Urinary bladder (tissue), 3 donors: ENCODE measurements at regions not wholly inside any gene's neighbourhood (a gene's known extent, or its start where the extent isn't known, plus 50 kb on each side); places are given as distances from the start of the nearest gene placed in this dataset.

Experiments
- DNase-seq: peaks from one replicate; pipeline ENCODE4 v3.0.0-alpha.2; 2015; ENCODE audit errors: extremely low spot score
- H3K27ac ChIP-seq: one replicate; pipeline ENCODE4 v1.5.1; 2013; ENCODE audit warnings: low read depth, mild to moderate bottlenecking, moderate library complexity
- H3K36me3 ChIP-seq: one replicate; pipeline ENCODE4 v1.6.1; 2013; ENCODE audit warnings: mild to moderate bottlenecking, moderate library complexity; ENCODE audit not compliant: insufficient read depth
- H3K4me1 ChIP-seq: one replicate; pipeline ENCODE4 v1.6.1; 2013; ENCODE audit warnings: mild to moderate bottlenecking, moderate library complexity; ENCODE audit not compliant: insufficient read depth
- H3K4me3 ChIP-seq: one replicate; pipeline ENCODE4 v1.5.1; 2013; ENCODE audit warnings: low read depth, low read length
- WGBS: extraction: QIAGEN DNeasy Blood & Tissue Kit; methylation state at CpG from one replicate; pipeline ENCODE4 v1.1.7; 2013; 5-methylcytosine and 5-hydroxymethylcytosine counted together
- donor health status: healthy with polysubstance abuse.
- donor health status: healthy.

GRCh38 chrX:88526385-88526784 is 220.6 kb upstream of the CPXCR1 start:
- H3K36me3 ChIP-seq, result no peaks in the 10 kb centered on the region
- H3K27ac ChIP-seq, result no peak overlapping the region
- H3K4me3 ChIP-seq, result no peak overlapping the region
- WGBS, result 80% methylated on average over 1 of the region's 1 CpG
- no peaks in the 10 kb centered on the region for H3K4me1 ChIP-seq
- no peak for DNase-seq

- DNase-seq, result no peak
- WGBS, result 80% methylated on average over 3 of the region's 3 CpGs
Measured at GRCh38 chrX:88558421-88558820, 188.6 kb upstream of the CPXCR1 start.

DNA sequence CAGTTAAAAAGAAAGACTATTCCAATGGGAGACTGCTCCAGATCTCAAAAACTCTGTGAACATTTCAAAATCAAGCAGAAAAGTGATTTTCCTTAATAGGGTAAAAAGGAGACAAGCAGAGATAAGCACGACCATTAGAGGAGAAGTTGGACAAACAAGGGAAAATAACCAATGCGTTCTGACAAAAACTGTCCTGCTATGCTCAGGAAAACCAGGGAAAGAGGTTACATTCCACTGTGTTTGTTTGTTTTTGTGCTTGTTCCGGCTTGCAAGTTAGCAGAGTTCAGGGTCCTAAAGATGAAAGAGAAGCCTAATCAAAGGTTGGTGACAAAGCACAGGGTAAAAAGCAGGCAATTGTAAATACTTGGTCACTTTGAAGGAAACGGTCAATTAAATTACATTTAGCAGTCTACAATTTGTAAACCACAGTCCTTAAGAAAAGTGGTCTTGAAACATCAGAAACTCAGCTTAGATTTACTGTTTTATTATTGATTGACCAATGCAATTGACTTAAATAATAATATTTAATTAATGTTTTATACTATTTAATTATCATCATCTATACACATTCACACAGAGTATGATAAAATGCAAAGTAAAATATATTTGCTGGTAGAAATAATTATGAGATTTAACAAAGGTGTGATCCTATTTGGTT is 186.2 kb upstream of the CPXCR1 start:
- no peaks in the 10 kb centered on the region for H3K36me3 ChIP-seq
- no peak overlapping the region for H3K27ac ChIP-seq
- WGBS, result 11% methylated on average over 4 of the region's 4 CpGs
- H3K4me1 ChIP-seq, result no peaks in the 10 kb centered on the region
- DNase-seq, result no peak
- no peak overlapping the region for H3K4me3 ChIP-seq

More at GRCh38 chrX:88558421-88558820, 188.6 kb upstream of the CPXCR1 start:
- no peak overlapping the region for H3K27ac ChIP-seq
- H3K36me3 ChIP-seq, result no peaks in the 10 kb centered on the region
- H3K4me1 ChIP-seq, result no peaks in the 10 kb centered on the region
- no peak overlapping the region for H3K4me3 ChIP-seq

GRCh38 chrX:88584283-88584682 is 162.7 kb upstream of the CPXCR1 start:
- no peak for DNase-seq
- Histone ChIP-seq H3K36me3 (no peaks in the 10 kb centered on the region), H3K4me1 (no peaks in the 10 kb centered on the region), H3K4me3 (no peak overlapping the region), H3K27ac (no peak overlapping the region)
- WGBS, result 81% methylated on average over 3 of the region's 3 CpGs

- H3K4me3 ChIP-seq, result no peak overlapping the region
- no peaks in the 10 kb centered on the region for H3K36me3 ChIP-seq
- no peaks in the 10 kb centered on the region for H3K4me1 ChIP-seq
- no peak overlapping the region for H3K27ac ChIP-seq
- DNase-seq, result no peak
Measured at GRCh38 chrX:88586317-88586716, 160.7 kb upstream of the CPXCR1 start.

- Histone ChIP-seq H3K27ac (no peak overlapping the region), H3K4me1 (no peaks in the 10 kb centered on the region), H3K4me3 (no peak overlapping the region), H3K36me3 (no peaks in the 10 kb centered on the region)
- 94% methylated on average over 3 of the region's 3 CpGs for WGBS
- DNase-seq, result no peak
Measured at GRCh38 chrX:88603237-88603636, 143.8 kb upstream of the CPXCR1 start.

DNA sequence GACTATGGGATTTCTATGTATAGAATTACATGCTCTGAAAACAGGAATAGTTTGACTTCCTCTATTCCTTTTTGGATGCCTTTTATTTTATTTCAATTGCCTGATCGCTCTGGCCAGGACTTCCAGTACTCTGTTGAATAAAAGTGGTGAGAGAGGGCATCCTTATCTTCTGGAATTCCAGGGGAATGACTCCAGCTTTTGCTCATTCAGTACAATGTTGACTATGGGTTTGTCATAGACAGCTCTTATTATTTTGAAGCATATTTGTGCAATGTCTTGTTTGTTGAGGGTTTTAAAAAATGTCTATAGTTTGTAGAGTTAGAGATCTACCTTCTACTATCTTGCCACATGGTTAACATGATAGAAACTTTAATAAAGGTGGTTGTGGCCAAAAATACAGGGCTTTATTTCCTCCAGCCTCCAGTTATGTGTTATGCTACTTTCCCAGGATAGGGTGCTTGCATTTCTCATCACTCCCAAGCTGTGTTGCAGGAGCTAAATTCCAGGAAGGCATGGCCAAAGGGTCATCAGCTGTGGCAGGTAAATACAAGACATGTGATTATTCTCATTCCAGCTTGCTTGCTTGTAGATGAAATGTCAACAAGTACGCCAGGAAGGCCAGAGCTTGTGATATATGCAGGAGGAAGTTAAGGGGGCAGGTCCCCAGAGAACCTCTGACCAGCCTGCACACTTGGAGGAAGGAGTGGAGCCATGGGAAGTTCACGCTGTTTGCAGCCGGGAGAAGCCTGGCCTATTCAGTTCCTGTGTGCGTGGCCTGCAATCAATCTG is 142.4 kb upstream of the CPXCR1 start:
- no peak overlapping the region for H3K4me3 ChIP-seq
- no peaks in the 10 kb centered on the region for H3K36me3 ChIP-seq
- no peak for DNase-seq
- no peak overlapping the region for H3K27ac ChIP-seq
- WGBS, result 41% methylated on average over 5 of the region's 5 CpGs
- H3K4me1 ChIP-seq, result no peaks in the 10 kb centered on the region

- no peak for DNase-seq
- Histone ChIP-seq H3K27ac (no peak overlapping the region), H3K4me1 (no peaks in the 10 kb centered on the region), H3K36me3 (no peaks in the 10 kb centered on the region), H3K4me3 (no peak overlapping the region)
- WGBS, result 54% methylated on average over 4 of the region's 4 CpGs
Measured at GRCh38 chrX:88605222-88605583, 141.8 kb upstream of the CPXCR1 start.

DNA sequence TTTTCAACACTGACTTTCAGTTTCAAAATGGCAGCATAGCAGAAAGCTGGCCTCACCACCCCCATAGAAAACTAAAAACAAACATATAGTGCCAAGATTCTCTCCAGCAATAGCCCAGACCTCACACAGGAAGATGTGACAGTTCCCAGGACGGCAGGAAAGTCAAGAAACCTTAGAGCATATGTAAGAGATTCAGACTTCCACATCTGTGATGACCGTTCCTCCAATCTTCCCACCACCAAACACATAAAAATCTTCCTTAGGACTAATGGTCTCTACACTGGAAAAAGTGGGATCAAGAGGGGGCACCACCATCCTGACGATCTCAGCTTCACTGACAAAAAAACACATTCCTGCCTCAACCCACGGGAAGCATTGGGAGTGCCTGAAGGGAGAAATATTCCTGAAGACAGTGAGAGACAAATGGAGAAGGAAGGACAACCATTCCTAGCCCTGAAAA is 134.1 kb upstream of the CPXCR1 start:
- DNase-seq, result no peak
- WGBS, result 26% methylated on average over 4 of the region's 4 CpGs
- no peak overlapping the region for H3K4me3 ChIP-seq
- no peaks in the 10 kb centered on the region for H3K4me1 ChIP-seq
- no peaks in the 10 kb centered on the region for H3K36me3 ChIP-seq
- H3K27ac ChIP-seq, result no peak overlapping the region

DNA sequence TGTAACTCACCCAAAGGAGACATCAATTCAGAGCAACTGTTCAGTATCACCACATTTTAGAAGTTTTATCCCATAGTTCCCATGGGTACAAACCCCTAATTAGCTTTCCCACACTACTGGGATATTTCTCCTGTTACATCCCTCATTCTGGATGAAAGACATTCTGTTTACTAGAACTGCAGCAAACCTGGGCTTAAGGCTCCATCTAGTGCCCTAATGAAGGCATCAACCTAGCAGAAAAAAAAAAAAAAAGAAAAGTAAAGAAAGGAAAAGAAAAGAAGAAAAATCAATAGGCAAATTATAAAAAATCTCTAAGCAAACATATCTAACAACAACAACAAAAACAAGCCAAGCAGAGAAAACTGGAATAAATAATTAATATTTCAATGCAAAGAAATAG is 133.7 kb upstream of the CPXCR1 start:
- no peak overlapping the region for H3K27ac ChIP-seq
- peak; percentile 4 for DNase-seq
- H3K4me1 ChIP-seq, result no peaks in the 10 kb centered on the region
- H3K36me3 ChIP-seq, result no peaks in the 10 kb centered on the region
- H3K4me3 ChIP-seq, result no peak overlapping the region

- no peak for DNase-seq
- 52% methylated on average over 2 of the region's 2 CpGs for WGBS
- H3K4me1 ChIP-seq, result no peaks in the 10 kb centered on the region
- H3K27ac ChIP-seq, result no peak overlapping the region
- H3K36me3 ChIP-seq, result no peaks in the 10 kb centered on the region
- no peak overlapping the region for H3K4me3 ChIP-seq
Measured at GRCh38 chrX:88621278-88621677, 125.7 kb upstream of the CPXCR1 start.

GRCh38 chrX:88655460-88655859 is 91.6 kb upstream of the CPXCR1 start:
- DNase-seq, result no peak
- Histone ChIP-seq H3K36me3 (no peaks in the 10 kb centered on the region), H3K4me3 (no peak overlapping the region), H3K4me1 (no peaks in the 10 kb centered on the region), H3K27ac (no peak overlapping the region)

DNA sequence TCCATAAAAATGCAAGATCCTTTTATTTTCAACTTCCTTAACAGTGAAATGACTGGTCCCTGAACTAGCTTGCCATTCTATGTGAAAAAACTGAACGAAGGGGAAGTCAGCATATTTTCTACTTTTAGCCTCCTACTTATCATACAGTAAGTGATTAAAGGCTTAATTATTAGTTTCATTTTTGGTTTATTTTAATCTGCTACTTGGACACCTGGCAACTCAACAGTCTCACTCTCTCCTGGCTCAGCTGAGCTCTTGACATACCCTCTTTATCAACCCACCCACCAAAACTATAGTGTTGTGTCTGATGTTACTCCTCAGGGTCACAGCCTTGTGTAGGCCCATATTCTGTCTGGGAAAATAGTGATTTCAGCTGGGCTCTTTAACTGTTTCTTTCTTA is 86.2 kb upstream of the CPXCR1 start:
- no peaks in the 10 kb centered on the region for H3K4me1 ChIP-seq
- no peak for DNase-seq
- 72% methylated on average over 1 of the region's 1 CpG for WGBS
- H3K36me3 ChIP-seq, result no peaks in the 10 kb centered on the region
- no peak overlapping the region for H3K27ac ChIP-seq
- H3K4me3 ChIP-seq, result no peak overlapping the region

GRCh38 chrX:88672261-88672660 is 74.8 kb upstream of the CPXCR1 start:
- peaks cover 2% of the 10 kb centered on the region for H3K36me3 ChIP-seq
- H3K4me1 ChIP-seq, result no peaks in the 10 kb centered on the region
- WGBS, result 28% methylated on average over 4 of the region's 4 CpGs
- H3K4me3 ChIP-seq, result no peak overlapping the region
- no peak overlapping the region for H3K27ac ChIP-seq
- DNase-seq, result no peak
